ENCODE measurements at regions not wholly inside any gene's neighbourhood (a gene's known extent, or its start where the extent isn't known, plus 50 kb on each side); places are given as distances from the start of the nearest gene placed in this dataset.
"Not testable (repeated sequence)": the region's sequence is repeated elsewhere in the genome, so short reads cannot be mapped to it uniquely, and the experiment has no call there.

DNA sequence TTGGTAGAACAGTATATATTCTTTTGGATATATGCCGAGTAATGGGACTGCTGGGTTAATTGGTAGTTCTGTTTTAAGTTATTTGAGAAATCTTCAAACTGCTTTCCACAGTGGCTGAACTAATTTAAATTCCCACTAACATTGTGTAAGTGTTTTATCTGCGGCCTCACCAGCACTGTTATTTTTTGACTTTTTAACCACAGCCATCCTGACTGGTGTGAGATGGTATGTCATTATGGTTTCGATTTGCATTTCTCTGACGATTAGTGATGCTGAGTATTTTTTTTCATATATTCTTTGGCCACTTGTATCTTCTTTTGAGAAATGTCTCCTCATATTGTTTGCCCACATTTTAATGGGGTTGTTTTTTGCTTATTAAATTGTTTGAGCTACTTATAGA lies 357.4 kb downstream of the C12orf50 start:
- no peak for DNase-seq

DNA sequence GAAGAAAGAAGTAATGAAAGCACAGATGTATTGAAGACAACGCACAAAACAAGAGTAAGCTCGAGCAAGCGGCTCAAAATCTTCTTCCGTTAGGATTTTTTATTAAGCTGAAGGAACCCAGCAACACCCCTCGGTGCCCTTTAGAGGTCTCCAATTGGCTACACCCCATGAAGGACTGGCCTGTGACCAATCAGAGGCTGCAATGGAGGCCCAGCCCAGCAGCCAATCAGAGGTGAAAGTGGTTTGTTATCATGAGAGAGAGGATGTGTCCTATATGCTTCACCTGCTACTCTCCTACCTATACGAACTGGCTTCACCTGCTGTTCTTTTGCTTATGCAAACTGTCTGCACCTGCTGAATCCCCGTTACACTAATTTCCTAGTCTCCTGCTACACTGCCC lies 358.8 kb downstream of the C12orf50 start:
- DNase-seq = no peak

DNA sequence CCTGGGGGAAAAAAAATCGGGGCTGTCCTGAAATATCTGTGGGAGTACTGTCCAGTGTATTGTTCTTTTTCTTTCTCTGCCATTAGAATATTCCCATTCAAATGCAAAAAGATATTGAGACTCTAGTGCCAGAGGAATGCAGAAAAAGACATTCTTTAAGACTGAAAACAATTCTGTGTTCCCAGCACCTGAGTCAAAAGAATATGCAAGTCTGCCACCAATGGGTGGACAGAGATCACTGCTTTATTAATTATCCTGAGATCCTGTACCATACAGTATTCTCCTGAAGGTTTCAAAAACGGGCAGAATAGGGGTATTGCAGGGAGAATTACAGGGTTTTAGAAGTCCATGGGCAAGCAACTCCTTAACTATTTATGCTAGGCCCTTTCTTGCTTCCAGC lies 361.8 kb downstream of the C12orf50 start:
- peak; percentile 13 to 32 for DNase-seq

DNA sequence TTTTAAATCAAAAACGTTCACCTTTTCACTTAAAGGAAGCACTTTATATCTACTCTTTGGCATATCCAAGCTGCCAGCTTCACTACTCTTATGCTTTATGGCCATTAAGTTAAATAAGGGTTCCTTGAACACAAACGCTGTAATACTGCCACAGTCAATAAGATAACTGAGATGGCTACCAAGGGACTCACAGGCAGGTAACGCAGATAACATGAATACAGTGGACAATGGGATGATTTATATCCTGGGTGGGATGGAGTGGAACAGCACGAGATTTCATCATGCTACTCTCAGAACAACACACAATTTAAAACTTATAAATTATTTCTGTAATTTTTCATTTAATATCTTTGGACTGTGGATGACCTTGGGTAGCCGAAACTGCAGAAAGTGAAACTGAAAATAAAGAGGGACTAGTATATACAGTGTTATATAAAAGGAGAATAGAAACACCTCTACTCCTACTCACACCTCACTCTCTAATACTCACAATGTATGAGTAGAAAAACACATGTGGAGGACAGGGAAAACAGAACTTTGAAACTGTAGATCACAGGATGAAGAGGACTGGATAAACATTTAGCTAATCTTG lies 367.3 kb downstream of the C12orf50 start:
- DNase-seq = no peak

DNA sequence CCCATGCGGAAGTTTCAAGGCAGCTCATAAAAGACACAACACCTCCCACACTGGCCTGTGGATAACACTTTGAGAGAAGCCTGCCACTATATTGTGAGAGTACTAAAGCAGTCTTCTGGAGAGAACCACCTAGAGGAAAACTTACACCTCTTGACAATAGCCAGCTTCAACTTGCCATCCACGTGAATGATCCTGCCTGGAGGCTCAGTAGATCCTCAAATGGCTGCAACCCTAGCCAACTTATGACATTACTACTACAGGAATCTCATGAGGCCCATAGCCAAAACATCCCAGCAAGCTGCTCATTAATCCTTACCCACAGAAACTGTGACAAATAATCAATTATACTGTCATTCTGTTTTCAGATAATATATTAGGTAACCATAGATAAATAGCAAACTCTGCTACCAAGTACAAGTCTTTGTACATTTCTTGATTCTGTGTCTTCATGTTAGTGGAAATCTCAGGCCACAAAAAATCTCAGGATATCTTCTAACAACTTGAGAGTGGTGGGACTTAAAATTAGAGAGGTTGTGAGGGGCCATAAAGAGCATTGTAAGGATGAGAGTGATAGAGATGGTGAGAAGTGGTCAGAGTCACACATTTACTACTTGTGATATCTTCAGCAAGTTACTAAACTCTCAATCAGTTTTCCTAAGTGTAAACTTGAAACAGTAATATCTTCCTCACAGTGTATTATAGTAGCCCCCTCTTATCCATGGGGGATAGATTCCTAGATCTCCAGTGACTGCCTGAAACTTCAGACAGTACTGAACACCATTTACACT lies 368.0 kb downstream of the C12orf50 start:
- no peak for DNase-seq

DNA sequence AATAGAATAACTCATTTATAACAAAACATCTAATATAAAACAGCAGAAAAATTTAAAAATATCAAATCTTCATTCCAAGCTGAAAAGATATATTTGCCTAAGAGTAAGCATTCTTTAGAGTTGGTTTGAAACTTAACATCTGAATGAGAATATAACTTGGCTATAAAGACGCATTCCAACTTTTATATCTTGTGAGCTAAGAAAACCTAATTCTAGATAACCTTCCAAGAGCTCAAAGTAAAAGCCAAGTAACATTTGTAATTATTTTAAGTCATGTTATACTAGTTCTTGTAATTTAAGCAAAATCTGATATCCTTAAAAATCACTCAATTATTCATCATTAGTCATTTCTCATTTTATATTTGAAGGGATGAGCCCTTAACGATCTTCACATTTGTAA lies 368.9 kb downstream of the C12orf50 start:
- DNase-seq = no peak

DNA sequence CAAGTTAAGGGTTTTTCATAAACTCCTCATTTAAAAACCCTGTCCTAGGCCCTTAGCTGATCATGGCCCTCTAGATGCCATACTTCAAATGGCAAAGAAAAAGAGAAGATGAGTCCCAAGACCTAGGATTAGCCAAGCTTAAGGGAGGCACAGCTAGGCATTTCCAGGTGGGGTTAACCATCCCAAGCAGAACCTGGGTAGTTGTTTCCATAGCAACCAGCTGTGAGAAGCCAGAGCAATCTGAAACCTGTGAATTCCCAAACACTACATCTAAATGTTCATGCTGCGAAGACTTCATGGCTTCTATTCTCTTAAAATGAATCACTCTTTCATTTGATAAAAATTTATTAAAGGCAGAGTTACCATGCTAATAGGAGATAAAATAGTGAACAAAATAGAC lies 372.9 kb downstream of the C12orf50 start:
- DNase-seq = peak in 1 of 2 experiments; percentile 6

DNA sequence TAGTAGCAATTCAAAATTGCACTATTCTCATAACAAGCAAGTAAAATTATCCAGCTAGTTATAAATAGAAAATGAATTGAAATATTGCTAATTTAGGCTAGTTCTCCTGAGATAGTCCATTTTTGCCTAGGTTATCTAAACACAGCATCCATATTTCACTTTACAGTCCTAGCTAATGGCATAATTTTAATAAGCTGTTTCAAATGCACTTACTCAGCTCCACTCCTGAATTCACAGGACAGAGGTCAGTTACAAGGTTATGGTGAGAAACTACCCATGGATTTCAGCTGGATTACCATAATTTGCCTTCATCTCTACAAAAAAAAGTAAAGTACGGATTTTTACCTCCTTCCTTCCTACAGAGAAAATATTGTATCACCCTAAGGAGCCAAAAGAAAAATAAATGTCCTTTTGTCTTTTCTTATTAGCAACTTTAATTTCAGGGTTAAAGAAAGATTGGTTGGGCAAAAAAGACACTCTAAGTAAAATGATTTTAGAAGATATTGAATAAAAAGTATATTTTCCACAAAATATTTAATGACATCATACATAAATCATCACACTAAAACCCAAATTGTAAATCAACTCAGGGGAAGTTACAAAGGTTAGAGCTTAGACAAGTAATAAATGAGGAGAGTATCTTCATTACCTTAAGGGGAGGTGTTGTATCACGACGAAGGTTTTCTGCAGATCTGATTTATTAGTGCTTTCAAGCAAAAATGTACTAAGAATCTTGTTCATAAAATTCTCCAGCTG lies 377.4 kb downstream of the C12orf50 start:
- DNase-seq = no peak

DNA sequence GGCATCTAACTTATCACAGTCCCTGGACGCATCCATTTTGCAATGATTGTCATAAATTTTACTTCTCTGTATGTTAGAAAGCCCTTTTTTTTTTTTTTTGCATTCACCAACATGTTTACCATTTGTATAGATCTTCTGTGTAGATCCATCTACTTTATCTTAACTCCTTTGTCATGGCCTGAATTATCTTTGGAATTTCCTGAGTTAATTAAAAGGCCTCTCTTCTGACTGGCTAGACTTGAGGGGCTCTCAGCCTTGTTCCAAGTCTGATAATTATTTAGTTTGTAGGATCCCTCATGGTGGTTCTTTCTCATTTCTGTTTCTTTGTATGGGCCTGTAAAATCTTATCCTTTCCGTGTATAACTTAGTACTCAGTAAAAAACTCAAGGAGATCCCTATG lies 387.0 kb downstream of the C12orf50 start:
- DNase-seq = no peak

DNA sequence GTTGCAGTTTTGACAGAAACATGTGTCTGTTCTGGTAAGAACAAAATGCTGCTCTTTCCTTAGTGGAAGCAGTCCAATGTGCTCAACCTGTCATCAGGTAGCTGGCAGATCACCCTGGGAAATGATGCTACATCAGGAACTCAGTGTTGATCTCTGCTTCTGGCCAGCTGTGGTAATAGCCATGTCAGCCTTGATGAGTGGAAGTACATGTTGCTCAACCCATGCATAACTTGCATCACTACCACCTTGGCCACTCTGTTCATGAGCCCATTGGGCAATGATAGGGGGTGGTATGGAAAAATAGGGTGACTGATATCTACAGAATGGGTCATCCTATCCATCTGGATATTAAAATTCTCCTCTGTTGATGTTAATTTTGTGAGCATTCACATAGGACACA lies 411.0 kb downstream of the C12orf50 start:
- no peak for DNase-seq

DNA sequence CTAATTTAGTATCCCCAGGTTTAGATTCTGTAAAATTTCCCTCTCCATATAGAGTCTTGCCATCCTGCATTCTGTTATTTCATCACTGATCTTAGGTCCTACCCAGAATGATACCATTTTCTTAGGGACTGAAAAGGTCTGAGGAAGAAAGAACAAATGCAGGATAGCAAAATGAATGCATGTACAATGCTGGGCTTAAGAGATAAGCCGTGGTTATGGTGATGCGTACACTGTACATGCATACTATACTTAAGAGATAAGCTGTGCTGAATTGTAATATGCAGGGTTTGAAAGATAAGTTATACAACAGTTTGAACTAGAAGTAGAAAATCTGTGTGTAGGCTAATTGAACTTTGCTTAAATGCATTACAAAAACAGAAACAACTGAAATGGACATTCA lies 416.2 kb downstream of the C12orf50 start:
- no peak for DNase-seq

DNA sequence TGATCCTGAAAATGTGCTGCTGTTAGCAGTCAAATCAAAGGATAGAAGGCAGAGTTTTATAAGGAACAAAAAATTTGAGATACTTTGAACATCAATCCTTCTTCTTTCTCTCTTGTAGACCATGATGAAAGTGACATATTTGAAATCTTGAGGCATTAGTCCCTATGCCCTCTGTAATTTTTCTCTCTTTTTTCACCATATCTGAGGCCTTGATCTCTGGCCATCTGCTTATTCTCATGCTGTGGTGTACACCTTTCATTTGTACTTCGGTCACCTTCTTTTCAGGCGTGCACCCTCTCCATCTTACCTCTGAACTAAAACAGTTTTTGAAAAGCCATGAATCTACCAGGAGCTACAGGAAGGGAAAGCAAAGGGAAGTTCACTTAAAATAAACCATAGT lies 420.9 kb downstream of the C12orf50 start:
- DNase-seq = no peak

DNA sequence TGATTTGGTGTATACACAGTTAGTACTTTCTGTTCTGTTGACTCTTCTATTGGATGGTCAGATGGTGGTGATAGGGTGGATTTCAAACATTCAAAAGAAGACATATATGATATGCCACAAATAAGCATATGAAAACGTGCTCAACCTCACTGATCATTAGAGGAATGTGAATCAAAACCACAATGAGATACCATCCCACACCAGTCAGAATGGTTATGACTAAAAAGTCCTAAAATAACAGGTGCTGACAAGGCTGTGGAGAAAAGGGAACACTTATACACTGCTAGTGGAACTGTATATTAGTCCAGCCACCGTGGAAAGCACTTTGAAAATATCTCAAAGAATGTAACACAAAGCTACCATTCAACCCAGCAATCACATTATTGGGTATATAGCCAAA lies 425.5 kb downstream of the C12orf50 start:
- no peak for DNase-seq

DNA sequence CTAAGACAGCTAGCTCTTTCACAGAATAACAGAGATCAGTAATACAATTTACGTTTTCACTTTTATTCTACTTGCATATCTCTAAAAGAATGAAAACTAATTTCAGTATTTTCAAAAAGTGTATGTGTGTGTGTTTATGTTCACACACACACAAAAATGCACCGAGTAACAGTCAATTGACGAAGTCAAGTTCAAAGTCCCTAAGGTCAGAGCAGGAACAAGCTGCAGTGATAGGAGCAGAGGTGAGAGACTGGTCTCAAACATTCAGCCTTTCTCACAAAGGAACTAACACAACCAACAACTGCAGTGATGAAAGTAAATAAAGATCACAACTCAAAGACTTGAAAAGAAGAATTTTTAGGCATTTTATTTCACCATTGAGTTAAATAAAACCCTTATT lies 429.7 kb downstream of the C12orf50 start:
- DNase-seq = no peak

DNA sequence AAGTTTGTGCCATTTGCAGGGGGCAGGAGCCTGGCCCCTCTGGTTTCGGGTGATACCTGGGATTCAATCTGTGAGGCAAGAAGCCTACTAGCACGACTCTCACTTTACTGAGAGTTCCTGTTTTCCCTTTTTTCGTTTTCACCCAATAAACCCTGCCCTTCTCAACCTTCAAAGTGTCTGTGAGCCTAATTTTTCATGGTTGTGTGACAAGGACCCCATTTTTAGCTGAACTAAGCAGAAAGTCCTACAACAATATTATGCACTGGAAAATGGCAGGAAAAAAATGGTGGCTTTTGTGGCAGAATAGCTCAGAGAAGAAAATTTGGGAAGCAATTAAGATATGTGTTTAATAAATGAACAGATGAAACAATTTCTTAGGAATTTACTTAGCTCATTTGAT lies 432.1 kb downstream of the C12orf50 start:
- DNase-seq = no peak

DNA sequence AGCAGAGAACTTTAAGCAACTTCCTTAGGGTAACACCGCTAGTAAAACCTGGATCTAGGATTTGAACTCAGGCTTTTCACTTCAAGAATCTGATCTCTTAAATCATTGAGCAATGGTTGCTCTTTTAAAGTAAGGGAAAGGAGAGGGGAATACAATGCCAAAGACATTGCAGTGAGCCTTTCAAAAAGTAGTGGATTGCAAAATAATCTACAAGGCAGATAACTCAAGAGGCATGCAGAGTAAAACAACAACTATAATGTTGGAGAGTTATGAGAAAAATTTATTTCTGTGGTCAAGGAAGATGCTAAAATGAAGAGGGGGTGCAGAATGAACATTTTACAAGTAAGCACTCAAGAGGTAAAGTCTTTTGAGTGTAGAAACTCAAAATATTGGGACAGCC lies 432.6 kb downstream of the C12orf50 start:
- DNase-seq = no peak

DNA sequence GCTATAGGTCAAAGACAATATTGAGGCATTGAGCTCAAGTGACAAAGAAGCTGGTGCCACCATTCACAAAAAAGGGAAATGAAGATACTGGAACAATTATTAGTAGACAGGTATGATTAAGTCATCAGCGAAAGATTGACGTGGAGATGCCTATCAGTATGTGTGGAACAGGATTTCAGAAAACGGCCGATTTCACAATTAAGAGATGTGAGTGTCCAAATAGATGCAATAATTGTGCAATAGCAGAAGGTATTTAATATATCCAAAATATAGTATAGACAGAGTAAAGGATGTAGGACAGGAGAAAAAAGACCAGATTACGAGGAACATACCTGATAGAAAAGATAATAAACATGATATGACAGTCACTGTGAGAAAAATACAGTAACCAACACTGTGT lies 433.1 kb downstream of the C12orf50 start:
- no peak for DNase-seq

DNA sequence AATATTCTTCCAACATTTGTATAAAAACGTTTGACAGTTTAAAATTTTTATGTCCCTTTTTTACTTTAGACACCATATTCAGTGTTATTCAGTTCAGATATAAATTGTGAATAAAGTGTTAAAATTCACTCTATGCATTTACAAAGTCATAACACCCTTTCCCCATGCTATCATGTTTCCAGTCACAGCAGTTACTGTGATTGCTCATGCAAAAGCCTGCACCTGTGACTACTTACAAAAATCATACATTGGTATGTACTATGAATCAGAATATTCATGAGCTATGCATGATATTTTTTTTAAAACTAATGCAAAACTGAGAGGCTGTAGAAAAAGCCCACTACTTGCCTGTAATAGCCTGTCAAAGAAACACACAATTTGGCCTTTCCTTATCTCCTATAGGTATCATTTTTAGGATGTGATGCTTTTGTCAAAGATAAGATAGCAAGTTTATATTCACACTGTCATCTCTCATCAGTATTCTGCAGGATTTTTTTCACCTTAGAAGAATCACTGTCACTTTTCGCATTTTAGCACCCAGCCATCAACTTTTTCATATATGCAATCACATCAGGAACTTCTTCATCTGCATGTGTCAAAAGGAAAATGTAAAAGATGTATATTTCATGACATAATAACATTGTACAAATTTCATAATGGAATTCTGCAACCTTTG lies 443.2 kb downstream of the C12orf50 start:
- DNase-seq = peak in 1 of 2 experiments; percentile 7

DNA sequence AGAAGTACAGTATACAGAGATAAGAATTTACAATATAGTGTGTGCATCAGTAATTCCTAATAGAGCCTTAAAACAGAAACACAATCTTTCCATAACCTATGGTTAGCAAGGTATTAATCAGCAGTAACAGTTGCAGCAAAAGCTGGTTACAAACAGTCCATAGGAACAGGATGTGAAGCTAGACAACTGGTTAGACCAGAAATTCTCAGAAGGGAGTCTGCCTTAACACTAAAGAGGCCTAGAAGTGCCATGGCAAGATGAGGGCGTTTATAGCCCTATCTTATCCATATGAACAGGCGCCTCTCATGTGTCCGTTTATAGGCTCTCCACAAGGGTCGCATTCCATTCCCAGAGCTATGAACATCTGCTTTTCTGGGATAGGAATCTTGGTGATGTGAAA lies 450.1 kb downstream of the C12orf50 start:
- DNase-seq = not testable (repeated sequence)

DNA sequence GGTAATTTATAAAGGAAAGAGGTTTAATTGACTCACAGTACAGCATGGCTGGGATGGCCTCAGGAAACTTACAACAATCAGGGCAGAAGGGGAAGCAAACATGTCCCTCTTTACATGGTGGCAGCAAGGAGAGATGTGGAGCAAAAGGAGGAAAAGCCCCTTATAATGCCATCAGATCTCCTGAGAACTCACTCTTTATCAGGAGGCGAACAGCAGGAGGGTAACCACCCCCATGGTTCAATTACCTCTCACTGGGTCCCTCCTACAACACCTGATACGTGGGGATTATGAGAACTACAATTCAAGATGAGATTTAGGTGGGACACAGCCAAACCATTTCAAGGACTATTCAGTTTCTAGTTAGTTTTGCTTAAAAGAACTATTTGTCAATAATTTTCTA lies 453.3 kb downstream of the C12orf50 start:
- DNase-seq = peak in 1 of 2 experiments; percentile 25

DNA sequence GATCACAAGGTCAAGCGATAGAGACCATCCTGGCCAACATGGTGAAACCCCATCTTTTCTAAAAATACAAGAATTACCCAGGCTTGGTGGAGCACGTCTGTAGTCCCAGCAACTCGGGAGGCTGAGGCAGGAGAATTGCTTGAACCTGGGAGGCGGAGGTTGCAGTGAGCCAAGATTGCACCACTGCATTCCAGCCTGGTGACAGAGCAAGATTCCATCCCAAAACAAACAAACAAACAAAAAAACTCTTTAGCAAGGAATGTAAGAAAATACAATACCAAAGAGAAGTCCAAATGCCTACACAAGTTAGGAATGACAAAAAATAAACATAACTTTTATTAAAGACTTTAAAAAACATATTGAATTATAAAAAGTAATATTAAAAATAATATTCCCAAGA lies 462.3 kb downstream of the C12orf50 start:
- DNase-seq = not testable (repeated sequence)

DNA sequence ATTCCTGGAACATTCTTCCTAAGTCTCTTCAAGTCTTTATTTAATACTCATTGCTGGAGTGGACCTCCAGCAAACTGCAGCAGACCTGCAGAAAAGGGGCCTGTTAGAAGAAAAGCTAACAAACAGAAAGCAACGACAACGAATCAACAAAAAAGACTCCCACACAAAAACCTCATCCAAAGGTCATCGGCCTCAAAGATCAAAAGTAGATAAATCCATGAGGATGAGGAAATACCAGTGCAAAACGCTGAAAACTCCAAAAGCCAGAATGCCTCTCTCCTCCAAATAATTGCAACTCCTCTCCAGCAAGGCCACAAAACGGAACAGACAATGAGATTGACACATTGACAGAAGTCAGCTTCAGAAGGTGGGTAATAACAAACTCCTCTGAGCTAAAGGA lies 472.2 kb downstream of the C12orf50 start:
- no peak for DNase-seq

DNA sequence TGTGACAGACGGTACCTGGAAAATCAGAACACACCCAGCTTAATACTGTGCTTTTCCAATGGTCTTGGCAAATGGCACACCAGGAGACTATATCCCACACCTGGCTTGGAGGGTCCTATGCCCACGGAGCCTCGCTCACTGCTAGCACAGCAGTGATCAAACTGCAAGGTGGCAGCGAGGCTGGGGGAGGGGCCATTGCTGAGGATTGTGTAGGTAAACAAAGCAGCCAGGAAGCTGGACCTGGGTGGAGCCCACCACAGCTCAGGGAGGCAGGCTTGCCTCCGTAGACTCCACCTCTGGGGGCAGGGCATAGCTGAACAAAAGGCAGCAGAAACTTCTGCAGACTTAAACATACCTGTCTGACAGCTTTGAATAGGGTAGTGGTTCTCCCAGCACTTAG lies 498.0 kb downstream of the C12orf50 start:
- DNase-seq = not testable (repeated sequence)

DNA sequence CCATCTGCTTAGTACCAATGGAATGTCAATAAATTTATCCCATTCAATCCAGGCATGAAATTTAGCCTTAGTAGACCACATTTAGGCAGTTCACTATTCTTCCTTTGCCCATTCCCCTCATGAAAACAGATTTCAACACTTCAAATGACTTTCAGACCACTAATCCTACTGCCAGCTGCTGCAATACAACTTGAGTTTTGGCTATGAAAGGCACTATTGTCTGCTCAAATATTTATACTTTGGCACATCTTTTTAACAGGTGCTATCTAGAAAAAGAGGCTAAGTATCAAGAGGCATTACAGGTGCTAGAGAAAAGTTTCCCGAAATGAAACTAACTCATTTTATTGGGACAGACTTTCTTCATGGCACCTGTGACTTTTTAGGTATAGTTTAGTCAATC lies 499.8 kb downstream of the C12orf50 start:
- DNase-seq = peak; percentile 61 to 86
